ENCODE measurements at regions not wholly inside any gene's neighbourhood (a gene's known extent, or its start where the extent isn't known, plus 50 kb on each side); places are given as distances from the start of the nearest gene placed in this dataset.

DNA sequence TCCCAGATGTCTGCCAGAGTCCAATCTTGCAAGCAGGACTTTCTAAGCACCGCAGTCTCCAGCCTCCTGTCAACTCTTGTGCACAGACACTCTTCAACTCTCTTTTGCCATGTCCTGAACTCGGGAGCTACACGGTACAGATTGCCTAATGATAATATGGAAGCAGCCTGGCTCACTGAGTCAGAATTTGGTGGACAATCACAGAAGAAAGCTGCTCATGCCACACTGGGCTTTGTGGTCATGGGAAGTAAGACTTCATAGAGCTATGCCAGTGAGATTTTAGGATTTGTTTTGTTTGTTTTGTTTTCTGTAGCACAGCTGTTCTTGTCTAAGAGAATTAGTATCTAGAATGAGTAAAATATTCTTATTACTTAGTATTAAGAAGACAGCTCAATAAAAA lies 144.1 kb upstream of the PRSS58 start:
- Histone ChIP-seq H3K9me3 (no peaks in the 10 kb centered on the region), H3K27ac (no peak overlapping the region), H3K27me3 (no peaks in the 10 kb centered on the region), H3K36me3 (no peaks in the 10 kb centered on the region), H3K4me1 (no peaks in the 10 kb centered on the region), H3K4me3 (no peak overlapping the region)
- no peak for DNase-seq (ENCODE audit: low spot score in 2 of 2)
- no peak for TF ChIP-seq POLR2AphosphoS5 (IDR thresholded peaks at IDR 0.05)
- TF ChIP-seq, protein P1, sequence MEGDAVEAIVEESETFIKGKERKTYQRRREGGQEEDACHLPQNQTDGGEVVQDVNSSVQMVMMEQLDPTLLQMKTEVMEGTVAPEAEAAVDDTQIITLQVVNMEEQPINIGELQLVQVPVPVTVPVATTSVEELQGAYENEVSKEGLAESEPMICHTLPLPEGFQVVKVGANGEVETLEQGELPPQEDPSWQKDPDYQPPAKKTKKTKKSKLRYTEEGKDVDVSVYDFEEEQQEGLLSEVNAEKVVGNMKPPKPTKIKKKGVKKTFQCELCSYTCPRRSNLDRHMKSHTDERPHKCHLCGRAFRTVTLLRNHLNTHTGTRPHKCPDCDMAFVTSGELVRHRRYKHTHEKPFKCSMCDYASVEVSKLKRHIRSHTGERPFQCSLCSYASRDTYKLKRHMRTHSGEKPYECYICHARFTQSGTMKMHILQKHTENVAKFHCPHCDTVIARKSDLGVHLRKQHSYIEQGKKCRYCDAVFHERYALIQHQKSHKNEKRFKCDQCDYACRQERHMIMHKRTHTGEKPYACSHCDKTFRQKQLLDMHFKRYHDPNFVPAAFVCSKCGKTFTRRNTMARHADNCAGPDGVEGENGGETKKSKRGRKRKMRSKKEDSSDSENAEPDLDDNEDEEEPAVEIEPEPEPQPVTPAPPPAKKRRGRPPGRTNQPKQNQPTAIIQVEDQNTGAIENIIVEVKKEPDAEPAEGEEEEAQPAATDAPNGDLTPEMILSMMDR (IDR thresholded peaks at IDR 0.05), result no peak
- TF ChIP-seq POLR2A (IDR thresholded peaks at IDR 0.05), result no peak
- intact Hi-C loops (cut with DNase I; ENCODE audit: low total_unique reads), result no loop called here

DNA sequence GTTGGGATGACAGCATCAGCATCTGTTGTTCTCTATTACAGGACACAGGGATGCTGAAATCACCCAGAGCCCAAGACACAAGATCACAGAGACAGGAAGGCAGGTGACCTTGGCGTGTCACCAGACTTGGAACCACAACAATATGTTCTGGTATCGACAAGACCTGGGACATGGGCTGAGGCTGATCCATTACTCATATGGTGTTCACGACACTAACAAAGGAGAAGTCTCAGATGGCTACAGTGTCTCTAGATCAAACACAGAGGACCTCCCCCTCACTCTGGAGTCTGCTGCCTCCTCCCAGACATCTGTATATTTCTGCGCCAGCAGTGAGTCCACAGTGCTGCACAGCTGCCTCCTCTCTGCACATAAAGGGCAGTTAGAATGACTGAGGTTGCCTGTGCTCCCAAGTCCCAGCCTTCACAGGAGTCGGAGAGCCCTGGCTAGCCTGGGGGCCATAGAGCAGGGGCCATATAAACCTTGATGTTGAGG lies 142.2 kb upstream of the PRSS58 start:
- TF ChIP-seq, protein P1 (IDR thresholded peaks at IDR 0.05), result no peak
- TF ChIP-seq POLR2AphosphoS5 (IDR thresholded peaks at IDR 0.05), result no peak
- no peak for TF ChIP-seq POLR2A (IDR thresholded peaks at IDR 0.05)
- Histone ChIP-seq H3K9me3 (no peaks in the 10 kb centered on the region), H3K36me3 (no peaks in the 10 kb centered on the region), H3K27ac (no peak overlapping the region), H3K4me1 (no peaks in the 10 kb centered on the region), H3K27me3 (no peaks in the 10 kb centered on the region), H3K4me3 (no peak overlapping the region)
- intact Hi-C loops (cut with DNase I; ENCODE audit: low total_unique reads), result no loop called here
- DNase-seq (ENCODE audit: low spot score in 2 of 2), result no peak

DNA sequence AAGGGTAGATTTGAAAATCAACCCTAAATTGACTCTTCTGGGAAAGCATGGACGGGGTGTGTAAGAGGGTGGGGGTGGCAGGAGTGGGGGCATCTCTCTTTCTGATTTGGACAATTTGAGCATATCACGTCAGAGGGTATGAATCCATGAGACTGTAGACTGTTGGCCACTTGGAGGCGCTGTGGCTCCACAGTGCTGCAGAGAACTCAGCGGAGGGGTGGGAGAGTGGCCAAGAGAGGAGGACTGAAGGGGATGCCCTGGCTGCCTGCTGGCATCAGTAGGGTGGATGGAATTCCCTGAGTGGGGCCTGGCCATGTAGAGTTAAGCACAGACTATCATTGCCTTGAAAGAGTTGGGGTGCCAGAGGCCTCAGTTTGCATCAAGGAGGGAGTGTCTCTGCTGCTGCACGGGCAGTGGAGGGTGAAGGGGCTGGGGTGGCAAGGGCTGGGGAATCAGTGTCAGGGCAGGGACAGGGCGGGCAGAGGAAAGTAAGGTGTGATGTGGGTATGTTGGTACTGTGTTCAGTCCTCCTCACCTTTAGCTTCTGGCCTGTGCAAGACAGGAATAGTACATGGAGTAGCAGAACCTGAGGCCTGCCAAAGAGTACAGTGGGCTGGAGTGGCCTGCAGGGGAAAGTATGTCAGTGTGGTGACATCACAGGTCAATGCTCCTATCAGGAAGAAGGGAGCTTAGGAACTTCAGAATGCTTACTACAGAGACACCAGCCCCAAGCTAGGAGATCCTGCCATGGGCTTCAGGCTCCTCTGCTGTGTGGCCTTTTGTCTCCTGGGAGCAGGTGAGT lies 133.5 kb upstream of the PRSS58 start:
- H3K4me3 ChIP-seq, result no peak overlapping the region
- no peak overlapping the region for H3K27ac ChIP-seq
- no peaks in the 10 kb centered on the region for H3K9me3 ChIP-seq
- DNase-seq (ENCODE audit: low spot score in 2 of 2), result no peak
- intact Hi-C loops (cut with DNase I; ENCODE audit: low total_unique reads), result no loop called here
- H3K27me3 ChIP-seq, result no peaks in the 10 kb centered on the region
- TF ChIP-seq, protein P1 (IDR thresholded peaks at IDR 0.05), result no peak
- no peaks in the 10 kb centered on the region for H3K36me3 ChIP-seq
- no peaks in the 10 kb centered on the region for H3K4me1 ChIP-seq

DNA sequence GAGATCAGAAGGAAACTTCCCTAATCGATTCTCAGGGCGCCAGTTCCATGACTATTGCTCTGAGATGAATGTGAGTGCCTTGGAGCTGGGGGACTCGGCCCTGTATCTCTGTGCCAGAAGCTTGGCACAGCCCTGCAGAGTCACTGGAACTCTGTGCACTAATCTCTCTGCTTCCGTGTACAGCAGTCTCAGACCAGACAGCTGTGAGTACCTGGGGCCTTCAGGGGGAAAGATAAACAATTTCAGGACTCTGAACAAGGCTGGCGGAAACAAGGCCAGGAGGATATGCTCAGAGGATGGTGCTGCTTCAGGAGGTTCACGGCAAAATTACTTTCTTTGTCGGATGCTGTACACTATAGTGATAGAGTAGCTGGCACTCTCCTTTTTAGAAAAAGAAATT lies 131.7 kb upstream of the PRSS58 start:
- intact Hi-C loops (cut with DNase I; ENCODE audit: low total_unique reads), result loop anchor here (5.0 kb wide), 1 partner anchor 242 kb away; no protein-coding TSS in a partner anchor
- no peaks in the 10 kb centered on the region for H3K36me3 ChIP-seq
- no peak overlapping the region for H3K4me3 ChIP-seq
- no peak for DNase-seq (ENCODE audit: low spot score in 2 of 2)
- TF ChIP-seq POLR2A (IDR thresholded peaks at IDR 0.05) (no peak), POLR2AphosphoS5 (IDR thresholded peaks at IDR 0.05) (no peak)
- TF ChIP-seq, protein P1 (IDR thresholded peaks at IDR 0.05), result no peak
- no peaks in the 10 kb centered on the region for H3K9me3 ChIP-seq
- no peaks in the 10 kb centered on the region for H3K27me3 ChIP-seq
- H3K4me1 ChIP-seq, result no peaks in the 10 kb centered on the region
- no peak overlapping the region for H3K27ac ChIP-seq

DNA sequence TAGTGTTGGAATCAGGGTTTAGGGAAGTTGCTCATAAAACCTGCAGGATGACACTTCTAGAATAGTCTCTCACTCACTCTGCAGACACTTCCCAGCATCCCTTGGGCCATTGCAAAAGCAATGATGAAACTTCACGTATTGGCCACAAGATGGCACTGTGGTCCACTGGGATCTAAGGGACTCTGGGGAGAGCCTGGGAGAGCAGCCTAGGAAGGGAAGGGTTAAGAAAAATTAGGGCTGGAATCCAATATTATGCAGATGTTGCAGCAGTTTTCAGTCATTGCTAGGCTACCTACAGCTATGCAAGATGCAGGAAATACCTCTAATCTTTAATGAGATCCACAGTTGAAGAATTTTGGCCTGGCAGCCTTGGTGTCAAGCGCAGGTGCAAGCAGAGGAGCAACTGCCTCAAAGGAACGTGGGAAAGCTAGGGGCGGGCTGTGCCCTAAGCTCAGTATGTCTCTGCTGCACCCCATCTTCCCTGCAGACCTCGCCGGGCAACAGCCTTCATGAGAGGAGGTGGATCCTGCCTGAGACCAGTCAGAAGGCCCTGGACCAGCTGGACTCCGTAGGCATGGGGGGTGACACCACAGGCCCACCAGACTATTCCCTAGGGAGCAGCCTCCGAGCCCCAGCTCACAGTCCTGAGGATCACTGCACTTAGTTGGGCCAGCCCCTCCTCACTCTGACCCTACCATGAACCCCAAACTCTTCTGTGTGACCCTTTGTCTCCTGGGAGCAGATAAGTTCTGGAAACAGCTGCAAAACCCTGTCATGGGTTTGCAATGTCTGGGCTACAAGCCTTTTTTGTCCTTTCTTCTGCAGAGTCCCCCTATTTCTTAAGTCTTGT lies 127.9 kb upstream of the PRSS58 start:
- no peak overlapping the region for H3K4me3 ChIP-seq
- H3K36me3 ChIP-seq, result no peaks in the 10 kb centered on the region
- H3K4me1 ChIP-seq, result no peaks in the 10 kb centered on the region
- H3K9me3 ChIP-seq, result no peaks in the 10 kb centered on the region
- TF ChIP-seq, protein P1 (IDR thresholded peaks at IDR 0.05), result peak; percentile 13 to 48 (median 35)
- TF ChIP-seq POLR2A (IDR thresholded peaks at IDR 0.05), result no peak
- intact Hi-C loops (cut with DNase I; ENCODE audit: low total_unique reads), result loop anchor here (5.0 kb wide), 1 partner anchor 238 kb away; no protein-coding TSS in a partner anchor
- H3K27me3 ChIP-seq, result no peaks in the 10 kb centered on the region
- DNase-seq (ENCODE audit: low spot score in 2 of 2), result no peak
- H3K27ac ChIP-seq, result no peak overlapping the region

Measured in breast epithelium (tissue), 4 donors.